ENCODE measurements at regions not wholly inside any gene's neighbourhood (a gene's known extent, or its start where the extent isn't known, plus 50 kb on each side); places are given as distances from the start of the nearest gene placed in this dataset.

DNA sequence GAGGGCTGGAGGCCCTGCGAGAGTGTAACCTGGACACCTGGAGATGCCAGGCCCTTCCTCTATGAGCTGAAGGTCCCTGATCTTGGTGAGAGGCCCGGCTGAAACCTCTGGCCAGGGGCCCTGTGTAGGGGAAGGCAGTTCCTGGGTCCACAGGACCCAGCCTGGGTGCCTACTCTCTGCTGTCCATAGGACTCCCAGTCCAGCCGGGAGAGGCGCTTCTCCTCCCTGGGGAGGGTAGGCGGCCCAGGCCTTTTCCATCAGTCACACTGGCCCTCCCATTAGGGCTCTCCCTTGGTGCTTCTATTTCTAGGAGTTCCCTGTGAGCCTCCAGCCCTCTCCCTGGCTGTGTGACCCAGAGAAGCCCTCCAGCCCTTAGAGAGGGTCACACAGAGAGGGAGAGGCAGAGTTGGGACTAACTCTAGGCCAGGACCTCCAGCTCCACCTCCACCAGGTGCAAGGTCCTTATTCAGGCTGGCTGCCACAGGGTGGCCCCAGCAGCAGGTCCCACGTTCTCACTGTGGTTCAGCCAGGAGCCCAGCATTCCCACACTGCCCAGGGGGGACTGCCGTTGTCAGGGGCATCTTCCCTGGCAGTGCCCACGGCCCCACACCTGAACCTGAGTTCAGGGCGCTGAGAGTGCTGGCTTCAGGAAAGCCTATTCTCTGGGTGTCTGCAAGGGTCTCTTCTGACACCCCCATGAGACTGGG, 146.8 kb downstream of the SMAD6 start:
- Histone ChIP-seq H3K4me2 (ENCODE audit: low read length) (no peak overlapping the region), H2AFZ (ENCODE audit: low read length) (no peak overlapping the region), H3K36me3 (ENCODE audit: insufficient read depth, low read length) (no peaks in the 10 kb centered on the region), H3K27ac (ENCODE audit: low read depth, low read length, poor library complexity, severe bottlenecking) (no peak overlapping the region), H3K9me3 (ENCODE audit: low read length) (no peaks in the 10 kb centered on the region), H3K9me2 (ENCODE audit: insufficient read depth, low read length) (no peaks in the 10 kb centered on the region), H3K79me2 (ENCODE audit: insufficient read depth, low read depth, low read length) (no peaks in the 10 kb centered on the region), H4K20me1 (ENCODE audit: insufficient read depth, low read length) (no peaks in the 10 kb centered on the region), H3K4me1 (ENCODE audit: insufficient read depth, low read length, poor library complexity, severe bottlenecking) (peaks cover 3% of the 10 kb centered on the region), H3K4me3 (ENCODE audit: low read depth, low read length, poor library complexity, severe bottlenecking) (no peak overlapping the region)
- DNase-seq (ENCODE audit: low spot score) = no peak
- CTCF ChIA-PET (ENCODE audit: unreplicated experiment) = no interaction called here
- intact Hi-C loops (cut with micrococcal nuclease; ENCODE audit: unreplicated experiment) = no loop called here
- POLR2A ChIA-PET = no interaction called here
- TF ChIP-seq EZH2phosphoT487 (IDR thresholded peaks at IDR 0.05; ENCODE audit: borderline replicate concordance, low read depth, low read length) = no peak
- TF ChIP-seq, protein P1, sequence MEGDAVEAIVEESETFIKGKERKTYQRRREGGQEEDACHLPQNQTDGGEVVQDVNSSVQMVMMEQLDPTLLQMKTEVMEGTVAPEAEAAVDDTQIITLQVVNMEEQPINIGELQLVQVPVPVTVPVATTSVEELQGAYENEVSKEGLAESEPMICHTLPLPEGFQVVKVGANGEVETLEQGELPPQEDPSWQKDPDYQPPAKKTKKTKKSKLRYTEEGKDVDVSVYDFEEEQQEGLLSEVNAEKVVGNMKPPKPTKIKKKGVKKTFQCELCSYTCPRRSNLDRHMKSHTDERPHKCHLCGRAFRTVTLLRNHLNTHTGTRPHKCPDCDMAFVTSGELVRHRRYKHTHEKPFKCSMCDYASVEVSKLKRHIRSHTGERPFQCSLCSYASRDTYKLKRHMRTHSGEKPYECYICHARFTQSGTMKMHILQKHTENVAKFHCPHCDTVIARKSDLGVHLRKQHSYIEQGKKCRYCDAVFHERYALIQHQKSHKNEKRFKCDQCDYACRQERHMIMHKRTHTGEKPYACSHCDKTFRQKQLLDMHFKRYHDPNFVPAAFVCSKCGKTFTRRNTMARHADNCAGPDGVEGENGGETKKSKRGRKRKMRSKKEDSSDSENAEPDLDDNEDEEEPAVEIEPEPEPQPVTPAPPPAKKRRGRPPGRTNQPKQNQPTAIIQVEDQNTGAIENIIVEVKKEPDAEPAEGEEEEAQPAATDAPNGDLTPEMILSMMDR (conservative IDR thresholded peaks at IDR 0.05; ENCODE audit: low read length) = no peak
- no TSS peak for BruUV-seq (replicated peaks)

DNA sequence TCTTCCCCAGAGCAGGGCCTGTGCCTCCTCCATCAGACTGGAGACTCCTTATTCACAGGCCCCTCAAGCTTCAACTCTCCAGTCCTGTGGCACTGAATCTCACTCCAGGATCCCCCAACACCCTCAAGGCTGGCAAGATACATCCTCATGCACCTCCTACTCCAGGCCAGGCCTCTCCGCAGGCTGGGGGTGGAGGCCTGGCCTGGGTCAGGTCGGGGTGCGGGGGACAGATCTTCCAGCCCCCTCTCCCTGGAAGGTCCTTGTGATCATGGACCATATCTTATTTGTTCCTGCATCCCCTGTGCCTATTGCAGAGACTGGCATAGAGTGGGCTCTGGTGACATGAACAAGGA, 147.3 kb downstream of the SMAD6 start:
- H2AFZ ChIP-seq (ENCODE audit: low read length) = no peak overlapping the region
- TF ChIP-seq, protein P1 (conservative IDR thresholded peaks at IDR 0.05; ENCODE audit: low read length) = no peak
- no peak for TF ChIP-seq EZH2phosphoT487 (IDR thresholded peaks at IDR 0.05; ENCODE audit: borderline replicate concordance, low read depth, low read length)
- H3K27ac ChIP-seq (ENCODE audit: low read depth, low read length, poor library complexity, severe bottlenecking) = no peak overlapping the region
- ChIA-PET POLR2A (no interaction called here), CTCF (ENCODE audit: unreplicated experiment) (no interaction called here)
- intact Hi-C loops (cut with micrococcal nuclease; ENCODE audit: unreplicated experiment) = no loop called here
- DNase-seq (ENCODE audit: low spot score) = no peak
- H3K4me1 ChIP-seq (ENCODE audit: insufficient read depth, low read length, poor library complexity, severe bottlenecking) = peaks cover 3% of the 10 kb centered on the region
- H3K4me3 ChIP-seq (ENCODE audit: low read depth, low read length, poor library complexity, severe bottlenecking) = no peak overlapping the region
- H3K9me3 ChIP-seq (ENCODE audit: low read length) = no peaks in the 10 kb centered on the region
- H3K79me2 ChIP-seq (ENCODE audit: insufficient read depth, low read depth, low read length) = no peaks in the 10 kb centered on the region
- no peaks in the 10 kb centered on the region for H4K20me1 ChIP-seq (ENCODE audit: insufficient read depth, low read length)
- H3K4me2 ChIP-seq (ENCODE audit: low read length) = no peak overlapping the region
- no peaks in the 10 kb centered on the region for H3K9me2 ChIP-seq (ENCODE audit: insufficient read depth, low read length)
- H3K36me3 ChIP-seq (ENCODE audit: insufficient read depth, low read length) = no peaks in the 10 kb centered on the region
- no TSS peak for BruUV-seq (replicated peaks)

DNA sequence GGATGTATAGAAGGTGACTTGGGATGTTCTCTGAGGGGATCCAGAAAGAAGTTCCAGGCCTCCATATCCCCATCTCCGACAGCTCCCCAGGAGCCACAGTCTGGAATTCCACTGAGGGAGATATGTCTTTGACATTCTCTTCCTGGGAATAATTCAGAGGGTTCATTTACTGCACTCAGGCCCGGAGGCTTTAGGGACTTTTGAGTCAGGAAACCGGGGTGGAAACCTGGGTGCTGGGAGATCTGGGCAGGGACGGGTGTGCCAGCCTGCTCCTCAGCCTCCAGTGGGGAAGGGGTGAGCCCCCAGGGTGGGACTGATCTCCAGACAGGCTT, 147.7 kb downstream of the SMAD6 start:
- Histone ChIP-seq H3K79me2 (ENCODE audit: insufficient read depth, low read depth, low read length) (no peaks in the 10 kb centered on the region), H4K20me1 (ENCODE audit: insufficient read depth, low read length) (no peaks in the 10 kb centered on the region), H3K9me2 (ENCODE audit: insufficient read depth, low read length) (no peaks in the 10 kb centered on the region), H2AFZ (ENCODE audit: low read length) (no peak overlapping the region), H3K9me3 (ENCODE audit: low read length) (no peaks in the 10 kb centered on the region), H3K4me3 (ENCODE audit: low read depth, low read length, poor library complexity, severe bottlenecking) (no peak overlapping the region), H3K4me1 (ENCODE audit: insufficient read depth, low read length, poor library complexity, severe bottlenecking) (peaks cover 3% of the 10 kb centered on the region), H3K36me3 (ENCODE audit: insufficient read depth, low read length) (no peaks in the 10 kb centered on the region), H3K4me2 (ENCODE audit: low read length) (no peak overlapping the region), H3K27ac (ENCODE audit: low read depth, low read length, poor library complexity, severe bottlenecking) (no peak overlapping the region)
- DNase-seq (ENCODE audit: low spot score) = no peak
- no TSS peak for BruUV-seq (replicated peaks)
- TF ChIP-seq, protein P1 (conservative IDR thresholded peaks at IDR 0.05; ENCODE audit: low read length) = no peak
- TF ChIP-seq EZH2phosphoT487 (IDR thresholded peaks at IDR 0.05; ENCODE audit: borderline replicate concordance, low read depth, low read length) = no peak
- CTCF ChIA-PET (ENCODE audit: unreplicated experiment) = no interaction called here
- POLR2A ChIA-PET = interaction anchor here (0.6 kb wide), 1 partner anchor 42 kb away, joined by 3 read pairs; no protein-coding TSS in a partner anchor
- intact Hi-C loops (cut with micrococcal nuclease; ENCODE audit: unreplicated experiment) = loop anchor here (5.0 kb wide), 1 partner anchor 147 kb away; the partner anchor contains the start of gene SMAD6

Measured in OCI-LY7 (cell line).